ENCODE measurements at regions not wholly inside any gene's neighbourhood (a gene's known extent, or its start where the extent isn't known, plus 50 kb on each side); places are given as distances from the start of the nearest gene placed in this dataset.
A peak's percentile ranks its signal among the peaks of the same experiment; 100 is the strongest.
"Not testable (repeated sequence)": the region's sequence is repeated elsewhere in the genome, so short reads cannot be mapped to it uniquely, and the experiment has no call there.

DNA sequence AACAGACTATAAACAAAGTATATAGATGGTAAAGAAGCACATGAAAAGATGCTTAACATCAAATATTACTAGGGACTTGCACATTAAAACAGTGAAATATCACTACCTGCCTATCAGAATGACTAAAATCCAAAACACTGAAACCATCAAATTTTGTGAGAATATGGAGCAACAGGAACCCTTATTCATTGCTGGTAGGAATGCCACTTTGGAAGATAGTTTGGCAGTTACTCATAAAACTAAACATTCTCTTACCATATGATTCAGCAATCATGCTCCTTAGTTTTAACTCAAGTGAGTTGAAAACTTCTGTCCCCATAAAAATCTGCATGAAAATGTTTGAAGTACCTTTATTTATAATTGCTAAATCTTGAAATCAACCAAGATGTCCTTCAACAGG lies 297.6 kb downstream of the DAD1 start:
- no peak for TF ChIP-seq ZFX (IDR thresholded peaks at IDR 0.05)
- H3K27ac ChIP-seq: no peak overlapping the region

GRCh38 chr14:22289570-22289969 lies 299.5 kb downstream of the DAD1 start:
- no peak overlapping the region for H3K27ac ChIP-seq
- TF ChIP-seq, protein P1, sequence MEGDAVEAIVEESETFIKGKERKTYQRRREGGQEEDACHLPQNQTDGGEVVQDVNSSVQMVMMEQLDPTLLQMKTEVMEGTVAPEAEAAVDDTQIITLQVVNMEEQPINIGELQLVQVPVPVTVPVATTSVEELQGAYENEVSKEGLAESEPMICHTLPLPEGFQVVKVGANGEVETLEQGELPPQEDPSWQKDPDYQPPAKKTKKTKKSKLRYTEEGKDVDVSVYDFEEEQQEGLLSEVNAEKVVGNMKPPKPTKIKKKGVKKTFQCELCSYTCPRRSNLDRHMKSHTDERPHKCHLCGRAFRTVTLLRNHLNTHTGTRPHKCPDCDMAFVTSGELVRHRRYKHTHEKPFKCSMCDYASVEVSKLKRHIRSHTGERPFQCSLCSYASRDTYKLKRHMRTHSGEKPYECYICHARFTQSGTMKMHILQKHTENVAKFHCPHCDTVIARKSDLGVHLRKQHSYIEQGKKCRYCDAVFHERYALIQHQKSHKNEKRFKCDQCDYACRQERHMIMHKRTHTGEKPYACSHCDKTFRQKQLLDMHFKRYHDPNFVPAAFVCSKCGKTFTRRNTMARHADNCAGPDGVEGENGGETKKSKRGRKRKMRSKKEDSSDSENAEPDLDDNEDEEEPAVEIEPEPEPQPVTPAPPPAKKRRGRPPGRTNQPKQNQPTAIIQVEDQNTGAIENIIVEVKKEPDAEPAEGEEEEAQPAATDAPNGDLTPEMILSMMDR (conservative IDR thresholded peaks at IDR 0.05): no peak
- TF ChIP-seq ZFX (IDR thresholded peaks at IDR 0.05): no peak

DNA sequence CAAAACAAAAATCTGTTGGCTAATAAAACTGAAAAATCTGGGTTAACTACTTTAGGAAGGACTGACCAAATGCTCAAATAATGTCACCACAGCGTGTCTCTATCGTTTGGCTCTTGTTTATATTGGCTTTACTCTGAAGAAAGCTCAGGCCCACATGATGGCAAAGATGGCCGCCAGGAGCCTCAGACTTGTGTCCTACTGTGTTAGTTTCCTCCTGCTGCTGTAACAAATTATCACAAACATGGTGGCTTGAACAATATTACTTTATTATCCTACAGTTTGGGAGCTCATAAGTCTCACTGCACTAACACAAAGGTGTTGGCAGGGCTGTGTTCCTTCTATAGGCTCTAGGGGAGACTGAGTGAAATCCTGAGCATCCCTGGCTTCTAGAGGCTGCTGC lies 303.0 kb downstream of the DAD1 start:
- H3K27ac ChIP-seq: no peak overlapping the region
- no peak for TF ChIP-seq ZFX (IDR thresholded peaks at IDR 0.05)
- TF ChIP-seq, protein P1 (conservative IDR thresholded peaks at IDR 0.05): no peak

DNA sequence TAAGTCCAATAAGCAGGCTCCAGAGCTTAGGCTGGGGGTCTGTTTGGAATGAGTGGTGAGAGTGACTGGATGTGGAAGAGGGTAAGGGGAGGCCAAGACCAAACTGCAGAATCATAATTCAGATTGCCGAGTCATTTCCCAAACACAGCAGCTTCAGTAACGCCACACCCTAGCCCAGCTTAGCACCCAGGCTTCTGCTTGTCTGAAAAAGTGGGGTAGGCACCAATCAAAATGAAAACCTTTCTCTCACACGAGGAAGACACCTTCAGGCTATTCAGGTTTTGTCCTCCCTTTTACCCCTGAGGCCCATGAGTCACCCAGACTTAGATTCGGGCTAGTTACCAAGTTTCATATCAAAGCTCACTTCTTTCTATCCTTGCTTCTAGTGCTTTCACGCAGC lies 306.1 kb downstream of the DAD1 start:
- H3K27ac ChIP-seq: no peak overlapping the region

GRCh38 chr14:22282417-22282816 lies 306.6 kb downstream of the DAD1 start:
- no peak overlapping the region for H3K27ac ChIP-seq
- TF ChIP-seq, protein P1 (conservative IDR thresholded peaks at IDR 0.05): no peak
- no peak for TF ChIP-seq ZFX (IDR thresholded peaks at IDR 0.05)

More for the DNA sequence above, 306.1 kb downstream of the DAD1 start:
- TF ChIP-seq, protein P1 (conservative IDR thresholded peaks at IDR 0.05): no peak
- TF ChIP-seq ZFX (IDR thresholded peaks at IDR 0.05): no peak

DNA sequence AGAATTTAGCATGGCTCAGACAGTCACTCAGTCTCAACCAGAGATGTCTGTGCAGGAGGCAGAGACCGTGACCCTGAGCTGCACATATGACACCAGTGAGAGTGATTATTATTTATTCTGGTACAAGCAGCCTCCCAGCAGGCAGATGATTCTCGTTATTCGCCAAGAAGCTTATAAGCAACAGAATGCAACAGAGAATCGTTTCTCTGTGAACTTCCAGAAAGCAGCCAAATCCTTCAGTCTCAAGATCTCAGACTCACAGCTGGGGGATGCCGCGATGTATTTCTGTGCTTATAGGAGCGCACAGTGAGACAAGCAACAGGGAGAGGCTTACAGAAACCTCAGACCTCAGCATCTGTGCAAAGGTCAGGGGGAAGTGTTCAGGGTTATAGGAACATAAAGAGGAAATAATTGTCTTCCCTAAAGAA lies 307.6 kb downstream of the DAD1 start:
- not testable (repeated sequence) for H3K27ac ChIP-seq

DNA sequence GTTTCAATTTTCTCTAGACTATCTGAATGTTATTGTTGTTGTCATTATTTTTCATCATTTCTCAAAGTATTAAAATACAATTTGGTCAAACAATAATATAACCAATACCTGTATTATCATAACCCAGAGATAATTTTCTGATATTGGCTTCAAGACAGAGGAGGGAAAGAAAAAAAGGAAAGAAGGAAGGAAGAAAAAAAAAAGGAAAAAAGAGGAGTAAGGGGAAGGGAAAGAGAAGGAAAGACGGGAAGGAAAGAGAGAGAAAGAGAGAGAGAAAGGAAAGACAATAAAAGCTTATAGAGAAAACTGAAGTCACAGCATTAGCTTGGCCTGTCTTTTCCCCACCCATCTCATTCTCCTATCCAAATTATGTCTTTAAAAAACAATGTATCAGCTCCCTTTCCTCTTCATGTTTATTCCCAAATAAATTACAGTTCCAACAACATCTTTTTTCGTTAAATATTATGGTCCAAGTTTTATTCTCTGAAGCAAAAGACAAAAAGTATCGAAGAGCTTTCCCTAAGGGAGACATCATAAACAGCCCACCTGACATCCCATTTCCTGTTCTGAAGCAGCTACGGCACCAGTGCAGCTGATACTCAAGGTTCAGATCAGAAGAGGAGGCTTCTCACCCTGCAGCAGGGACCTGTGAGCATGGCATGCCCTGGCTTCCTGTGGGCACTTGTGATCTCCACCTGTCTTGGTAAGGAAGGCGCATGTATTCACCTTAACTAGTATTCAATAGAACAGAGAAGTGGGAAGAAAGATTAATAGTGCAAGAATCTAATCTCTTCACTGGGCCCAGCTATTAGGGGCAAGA lies 308.3 kb downstream of the DAD1 start:
- no peak for TF ChIP-seq ZFX (IDR thresholded peaks at IDR 0.05)
- TF ChIP-seq, protein P1 (conservative IDR thresholded peaks at IDR 0.05): no peak
- H3K27ac ChIP-seq: no peak overlapping the region

GRCh38 chr14:22276913-22277816 lies 311.9 kb downstream of the DAD1 start:
- no peak for TF ChIP-seq ZFX (IDR thresholded peaks at IDR 0.05)
- TF ChIP-seq, protein P1 (conservative IDR thresholded peaks at IDR 0.05): peak; percentile 80
- no peak overlapping the region for H3K27ac ChIP-seq

Data from C4-2B (cell line).